ENCODE measurements at regions not wholly inside any gene's neighbourhood (a gene's known extent, or its start where the extent isn't known, plus 50 kb on each side); places are given as distances from the start of the nearest gene placed in this dataset.
A peak's percentile ranks its signal among the peaks of the same experiment; 100 is the strongest.

GRCh38 chr11:105429096-105429910 is 180.6 kb upstream of the GRIA4 start:
- intact Hi-C loops (cut with micrococcal nuclease; ENCODE audit: unreplicated experiment) = no loop called here
- POLR2A ChIA-PET (ENCODE audit: unreplicated experiment) = no interaction called here
- Histone ChIP-seq H3K9me2 (ENCODE audit: insufficient read depth) (0 out of 2 replicates have a peak, but pooled peaks cover 9% of the 10 kb centered on the region), H3K4me2 (no peak overlapping the region), H3K79me2 (ENCODE audit: low read depth) (no peaks in the 10 kb centered on the region), H3K36me3 (ENCODE audit: low read depth) (no peaks in the 10 kb centered on the region), H3K4me3 (no peak overlapping the region), H2AFZ (no peak overlapping the region), H3K27me3 (ENCODE audit: insufficient read depth, low read depth) (no peaks in the 10 kb centered on the region), H3K9me3 (ENCODE audit: insufficient read depth, low read depth) (peaks cover 10% of the 10 kb centered on the region; the same call in 1 of the 2 replicates), H4K20me1 (ENCODE audit: insufficient read depth) (no peaks in the 10 kb centered on the region), H3K4me1 (replicated peaks; ENCODE audit: insufficient read depth) (no peaks in the 10 kb centered on the region), H3F3A (ENCODE audit: insufficient read depth, low read depth) (no peaks in the 10 kb centered on the region), H3K27ac (no peak overlapping the region)
- no peak for TF ChIP-seq EZH2 (IDR thresholded peaks at IDR 0.05; ENCODE audit: low read depth)
- no peak for TF ChIP-seq CTCF (conservative IDR thresholded peaks at IDR 0.05)
- DNase-seq = no peak
- BruUV-seq (replicated peaks) = no TSS peak
- CTCF ChIA-PET = no interaction called here

GRCh38 chr11:105407101-105407500 is 202.8 kb upstream of the GRIA4 start:
- DNase-seq = no peak
- H3K4me2 ChIP-seq = no peak overlapping the region
- no peaks in the 10 kb centered on the region for H3K27me3 ChIP-seq (ENCODE audit: insufficient read depth, low read depth)
- no peaks in the 10 kb centered on the region for H3K4me1 ChIP-seq (replicated peaks; ENCODE audit: insufficient read depth)
- intact Hi-C loops (cut with micrococcal nuclease; ENCODE audit: unreplicated experiment) = no loop called here
- H3F3A ChIP-seq (ENCODE audit: insufficient read depth, low read depth) = no peaks in the 10 kb centered on the region
- H3K9me3 ChIP-seq (ENCODE audit: insufficient read depth, low read depth) = peaks cover 7% of the 10 kb centered on the region
- no peak overlapping the region for H3K27ac ChIP-seq
- H3K9me2 ChIP-seq (ENCODE audit: insufficient read depth) = 0 out of 2 replicates have a peak, but pooled peaks cover 6% of the 10 kb centered on the region
- H3K36me3 ChIP-seq (ENCODE audit: low read depth) = no peaks in the 10 kb centered on the region
- BruUV-seq (replicated peaks) = no TSS peak
- CTCF ChIA-PET = no interaction called here
- no peak overlapping the region for H3K4me3 ChIP-seq
- TF ChIP-seq CTCF (conservative IDR thresholded peaks at IDR 0.05) = no peak
- POLR2A ChIA-PET (ENCODE audit: unreplicated experiment) = no interaction called here
- no peaks in the 10 kb centered on the region for H3K79me2 ChIP-seq (ENCODE audit: low read depth)
- H2AFZ ChIP-seq = 0 out of 2 replicates have a peak overlapping the region, but pooled peaks have one; percentile 18
- H4K20me1 ChIP-seq (ENCODE audit: insufficient read depth) = no peaks in the 10 kb centered on the region

GRCh38 chr11:105401269-105401809 is 208.5 kb upstream of the GRIA4 start:
- TF ChIP-seq EZH2 (IDR thresholded peaks at IDR 0.05; ENCODE audit: low read depth) (no peak), CTCF (conservative IDR thresholded peaks at IDR 0.05) (no peak)
- ChIA-PET CTCF (no interaction called here), POLR2A (ENCODE audit: unreplicated experiment) (no interaction called here)
- Histone ChIP-seq H3K4me3 (no peak overlapping the region), H4K20me1 (ENCODE audit: insufficient read depth) (no peaks in the 10 kb centered on the region), H3K27me3 (ENCODE audit: insufficient read depth, low read depth) (no peaks in the 10 kb centered on the region), H3K4me2 (no peak overlapping the region), H2AFZ (no peak overlapping the region), H3K36me3 (ENCODE audit: low read depth) (no peaks in the 10 kb centered on the region), H3K79me2 (ENCODE audit: low read depth) (no peaks in the 10 kb centered on the region), H3K4me1 (replicated peaks; ENCODE audit: insufficient read depth) (no peaks in the 10 kb centered on the region), H3F3A (ENCODE audit: insufficient read depth, low read depth) (no peaks in the 10 kb centered on the region), H3K9me3 (ENCODE audit: insufficient read depth, low read depth) (no peaks in the 10 kb centered on the region), H3K27ac (no peak overlapping the region), H3K9me2 (ENCODE audit: insufficient read depth) (no peaks in the 10 kb centered on the region)
- no peak for DNase-seq
- no TSS peak for BruUV-seq (replicated peaks)
- intact Hi-C loops (cut with micrococcal nuclease; ENCODE audit: unreplicated experiment) = no loop called here

All from PC-9 (cell line).